GM10266 (cell line): ENCODE measurements at regions not wholly inside any gene's neighbourhood (a gene's known extent, or its start where the extent isn't known, plus 50 kb on each side); places are given as distances from the start of the nearest gene placed in this dataset.

ENCODE experiments used
- DNase-seq: peaks from one replicate; pipeline ENCODE4 v3.0.0; 2012; ENCODE audit errors: extremely low spot score
- TF ChIP-seq, protein P1 (sequence below): IDR thresholded peaks from 2 replicates; pipeline ENCODE4 v1.5.1; 2012; ENCODE audit warnings: mild to moderate bottlenecking, low read depth; ENCODE audit not compliant: control insufficient read depth, insufficient read depth; ENCODE audit errors: missing control alignments

DNA sequence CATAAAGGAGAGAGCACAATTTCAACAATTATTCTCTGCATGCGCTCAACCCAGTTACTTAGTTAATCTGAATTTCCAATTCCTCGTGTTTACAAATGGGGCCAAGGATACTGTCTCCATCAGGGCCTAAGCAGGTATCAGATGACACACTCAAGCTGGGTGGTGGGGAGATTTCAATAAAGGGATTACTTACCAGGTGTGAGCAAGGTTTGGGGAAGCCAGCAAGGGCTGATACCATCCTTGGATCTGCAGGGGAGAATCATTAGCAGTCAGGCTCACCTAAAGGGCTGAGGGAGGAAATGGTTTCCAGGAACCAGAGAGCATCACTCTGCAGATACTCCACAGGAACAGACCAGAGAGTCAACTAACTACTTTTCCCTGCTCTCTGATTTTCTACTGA, 487.1 kb downstream of the NTRK2 start:
- TF ChIP-seq, protein P1, sequence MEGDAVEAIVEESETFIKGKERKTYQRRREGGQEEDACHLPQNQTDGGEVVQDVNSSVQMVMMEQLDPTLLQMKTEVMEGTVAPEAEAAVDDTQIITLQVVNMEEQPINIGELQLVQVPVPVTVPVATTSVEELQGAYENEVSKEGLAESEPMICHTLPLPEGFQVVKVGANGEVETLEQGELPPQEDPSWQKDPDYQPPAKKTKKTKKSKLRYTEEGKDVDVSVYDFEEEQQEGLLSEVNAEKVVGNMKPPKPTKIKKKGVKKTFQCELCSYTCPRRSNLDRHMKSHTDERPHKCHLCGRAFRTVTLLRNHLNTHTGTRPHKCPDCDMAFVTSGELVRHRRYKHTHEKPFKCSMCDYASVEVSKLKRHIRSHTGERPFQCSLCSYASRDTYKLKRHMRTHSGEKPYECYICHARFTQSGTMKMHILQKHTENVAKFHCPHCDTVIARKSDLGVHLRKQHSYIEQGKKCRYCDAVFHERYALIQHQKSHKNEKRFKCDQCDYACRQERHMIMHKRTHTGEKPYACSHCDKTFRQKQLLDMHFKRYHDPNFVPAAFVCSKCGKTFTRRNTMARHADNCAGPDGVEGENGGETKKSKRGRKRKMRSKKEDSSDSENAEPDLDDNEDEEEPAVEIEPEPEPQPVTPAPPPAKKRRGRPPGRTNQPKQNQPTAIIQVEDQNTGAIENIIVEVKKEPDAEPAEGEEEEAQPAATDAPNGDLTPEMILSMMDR, result no peak
- DNase-seq, result no peak

GRCh38 chr9:85155352-85155751, 485.8 kb downstream of the NTRK2 start:
- no peak for DNase-seq
- TF ChIP-seq, protein P1, result no peak

- no peak for DNase-seq
- TF ChIP-seq, protein P1, result no peak
These were observed 482.2 kb downstream of the NTRK2 start for GRCh38 chr9:85151741-85152140.

- DNase-seq, result no peak
- TF ChIP-seq, protein P1, result no peak
These were observed 481.6 kb downstream of the NTRK2 start for GRCh38 chr9:85151162-85151561.

- TF ChIP-seq, protein P1, result no peak
- DNase-seq, result no peak
These were observed 477.6 kb downstream of the NTRK2 start for GRCh38 chr9:85147046-85147640.

DNA sequence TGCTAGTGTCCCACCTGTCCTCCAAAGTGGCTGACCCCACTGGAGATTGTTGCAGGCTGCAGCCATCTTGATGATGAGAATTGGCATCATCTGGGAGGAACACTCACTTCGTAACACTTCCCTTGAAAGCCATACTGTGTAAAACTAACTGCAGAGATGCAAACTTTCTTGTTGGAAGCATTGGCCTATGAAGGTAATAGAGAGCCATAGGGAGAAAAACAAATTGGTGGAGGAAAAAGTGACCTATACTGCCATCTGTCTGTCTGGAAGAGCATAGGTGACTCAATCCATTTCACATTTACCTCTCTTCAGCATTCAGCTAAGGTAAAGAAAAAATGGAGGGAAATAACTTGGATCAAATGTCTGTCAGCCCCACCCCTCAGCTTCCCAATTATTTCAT, 473.4 kb downstream of the NTRK2 start:
- TF ChIP-seq, protein P1, result peak; percentile 45
- DNase-seq, result peak; percentile 47

DNA sequence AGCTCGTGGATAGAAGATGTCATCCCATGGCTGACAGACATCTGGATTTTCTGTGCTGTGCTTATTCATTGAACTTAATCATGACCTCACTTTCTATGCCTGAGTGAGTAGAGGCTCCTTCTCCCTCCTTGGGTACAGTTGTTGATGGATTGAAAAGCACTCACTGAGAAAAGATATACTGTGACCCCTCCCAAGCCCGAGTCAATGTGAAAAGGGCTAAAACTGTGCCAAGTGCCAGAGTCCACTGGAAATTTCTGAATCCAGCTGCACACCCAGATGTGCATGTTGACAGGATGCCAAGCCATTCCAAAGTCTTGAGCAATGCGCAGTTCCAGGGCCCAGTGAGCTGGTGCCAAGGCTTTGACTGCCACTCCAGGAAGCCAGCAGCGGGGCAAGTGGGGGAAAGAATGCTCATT, 473.0 kb downstream of the NTRK2 start:
- TF ChIP-seq, protein P1, result no peak
- peak; percentile 8 for DNase-seq
